Neural progenitor cell (in vitro differentiated cells): ENCODE measurements at regions not wholly inside any gene's neighbourhood (a gene's known extent, or its start where the extent isn't known, plus 50 kb on each side); places are given as distances from the start of the nearest gene placed in this dataset.

Experiments
- DNase-seq: peaks from one replicate; pipeline ENCODE4 v3.0.0-alpha.2; 2016; ENCODE audit warnings: low spot score
- H2AFZ ChIP-seq: fragments of 200-600 bp; sonication (generic); replicated peaks from 2 replicates; pipeline ENCODE4 v1.6.1; 2016; ENCODE audit warnings: antibody characterized with exemption
- H3F3A ChIP-seq: fragments of 200-600 bp; sonication (generic); 2 replicates; pipeline ENCODE4 v1.6.1; 2016; ENCODE audit warnings: antibody characterized with exemption, low read depth
- H3K27ac ChIP-seq: fragments of 200-600 bp; sonication (generic); 2 replicates; pipeline ENCODE4 v1.5.1; 2016; ENCODE audit warnings: mild to moderate bottlenecking
- H3K27me3 ChIP-seq: fragments of 200-600 bp; sonication (generic); 2 replicates; pipeline ENCODE4 v1.6.1; 2016; ENCODE audit warnings: mild to moderate bottlenecking, moderate library complexity
- H3K36me3 ChIP-seq: fragments of 200-600 bp; sonication (generic); 2 replicates; pipeline ENCODE4 v1.5.1; 2016
- H3K4me1 ChIP-seq: fragments of 200-600 bp; sonication (generic); 2 replicates; pipeline ENCODE4 v1.6.1; 2016; ENCODE audit warnings: mixed run types
- H3K4me2 ChIP-seq: fragments of 200-600 bp; sonication (generic); 2 replicates; pipeline ENCODE4 v1.6.1; 2016
- H3K4me3 ChIP-seq: fragments of 200-600 bp; sonication (generic); 2 replicates; pipeline ENCODE4 v1.5.1; 2016
- H3K79me2 ChIP-seq: fragments of 200-600 bp; sonication (generic); 2 replicates; pipeline ENCODE4 v1.6.1; 2016; ENCODE audit warnings: low read depth
- H3K9ac ChIP-seq: fragments of 200-600 bp; sonication (generic); 2 replicates; pipeline ENCODE4 v1.6.1; 2016
- H3K9me3 ChIP-seq: fragments of 200-600 bp; sonication (generic); 2 replicates; pipeline ENCODE4 v1.5.1; 2016; ENCODE audit warnings: low read depth
- H4K20me1 ChIP-seq: fragments of 200-600 bp; sonication (generic); 2 replicates; pipeline ENCODE4 v1.6.1; 2016; ENCODE audit warnings: low read depth
- H3K27ac Mint-ChIP-seq: 3 replicates; pipeline ENCODE4 v1.8.0; 2021; ENCODE audit warnings: mixed read lengths
- H3K27me3 Mint-ChIP-seq: 2 replicates; pipeline ENCODE4 v1.8.0; 2022; ENCODE audit warnings: low read depth, mild to moderate bottlenecking, inconsistent platforms, moderate library complexity, mixed read lengths; ENCODE audit not compliant: insufficient read depth
- H3K36me3 Mint-ChIP-seq: 3 replicates; pipeline ENCODE4 v1.8.0; 2021; ENCODE audit warnings: mixed read lengths
- H3K4me1 Mint-ChIP-seq: 3 replicates; pipeline ENCODE4 v1.8.0; 2021; ENCODE audit warnings: mixed read lengths
- H3K4me3 Mint-ChIP-seq: 3 replicates; pipeline ENCODE4 v1.8.0; 2021; ENCODE audit warnings: mild to moderate bottlenecking, moderate library complexity, mixed read lengths
- H3K9me3 Mint-ChIP-seq: 3 replicates; pipeline ENCODE4 v1.8.0; 2020; ENCODE audit warnings: mixed read lengths
- EZH2 ChIP-seq: fragments of 200-600 bp; sonication (generic); IDR thresholded peaks from 2 replicates; pipeline ENCODE4 v1.6.1; 2017; ENCODE audit warnings: antibody characterized with exemption, mild to moderate bottlenecking, moderate library complexity
- EZH2phosphoT487 ChIP-seq: fragments of 200-600 bp; sonication (generic); IDR thresholded peaks from 2 replicates; pipeline ENCODE4 v1.6.1; 2017; ENCODE audit warnings: antibody characterized with exemption
- TF ChIP-seq, protein P1 (sequence below): fragments of 200-600 bp; sonication (generic); IDR thresholded peaks from 2 replicates; pipeline ENCODE4 v1.5.1; 2017; ENCODE audit warnings: antibody characterized with exemption, mild to moderate bottlenecking

DNA sequence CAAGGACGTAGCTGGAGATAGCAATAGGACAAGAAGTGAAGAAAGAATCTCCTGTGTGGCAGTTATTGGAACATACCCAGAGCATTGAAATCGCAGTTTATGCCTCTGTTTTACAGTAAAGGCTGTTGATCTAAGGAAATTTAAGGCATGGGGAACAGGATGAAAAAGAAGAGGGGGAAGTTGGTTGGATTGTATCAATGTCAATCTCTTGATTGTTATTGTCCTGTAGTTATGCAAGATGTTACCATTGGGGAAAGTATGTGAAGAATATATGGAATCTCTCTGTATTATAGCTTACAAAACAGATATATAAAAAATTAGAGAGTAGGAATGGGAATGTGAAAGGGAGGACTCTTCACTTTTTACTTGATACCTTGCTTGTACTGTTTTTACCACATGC, 195.6 kb upstream of the NREP start:
- TF ChIP-seq, protein P1, sequence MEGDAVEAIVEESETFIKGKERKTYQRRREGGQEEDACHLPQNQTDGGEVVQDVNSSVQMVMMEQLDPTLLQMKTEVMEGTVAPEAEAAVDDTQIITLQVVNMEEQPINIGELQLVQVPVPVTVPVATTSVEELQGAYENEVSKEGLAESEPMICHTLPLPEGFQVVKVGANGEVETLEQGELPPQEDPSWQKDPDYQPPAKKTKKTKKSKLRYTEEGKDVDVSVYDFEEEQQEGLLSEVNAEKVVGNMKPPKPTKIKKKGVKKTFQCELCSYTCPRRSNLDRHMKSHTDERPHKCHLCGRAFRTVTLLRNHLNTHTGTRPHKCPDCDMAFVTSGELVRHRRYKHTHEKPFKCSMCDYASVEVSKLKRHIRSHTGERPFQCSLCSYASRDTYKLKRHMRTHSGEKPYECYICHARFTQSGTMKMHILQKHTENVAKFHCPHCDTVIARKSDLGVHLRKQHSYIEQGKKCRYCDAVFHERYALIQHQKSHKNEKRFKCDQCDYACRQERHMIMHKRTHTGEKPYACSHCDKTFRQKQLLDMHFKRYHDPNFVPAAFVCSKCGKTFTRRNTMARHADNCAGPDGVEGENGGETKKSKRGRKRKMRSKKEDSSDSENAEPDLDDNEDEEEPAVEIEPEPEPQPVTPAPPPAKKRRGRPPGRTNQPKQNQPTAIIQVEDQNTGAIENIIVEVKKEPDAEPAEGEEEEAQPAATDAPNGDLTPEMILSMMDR, result no peak
- TF ChIP-seq EZH2phosphoT487, result no peak
- no peak for TF ChIP-seq EZH2
- Histone ChIP-seq H3K4me2 (no peak overlapping the region), H3K9me3 (no peaks in the 10 kb centered on the region), H3F3A (no peaks in the 10 kb centered on the region), H2AFZ (no peak overlapping the region), H3K36me3 (no peaks in the 10 kb centered on the region), H3K4me3 (no peak overlapping the region), H3K4me1 (no peaks in the 10 kb centered on the region), H3K9ac (no peak overlapping the region), H3K27me3 (no peaks in the 10 kb centered on the region), H4K20me1 (no peaks in the 10 kb centered on the region), H3K27ac (no peak overlapping the region), H3K79me2 (no peaks in the 10 kb centered on the region)
- Mint-ChIP-seq H3K27ac (no peak overlapping the region), H3K36me3 (no peaks in the 10 kb centered on the region), H3K4me3 (no peak overlapping the region), H3K4me1 (no peaks in the 10 kb centered on the region), H3K27me3 (no peaks in the 10 kb centered on the region), H3K9me3 (no peaks in the 10 kb centered on the region)
- DNase-seq, result no peak

DNA sequence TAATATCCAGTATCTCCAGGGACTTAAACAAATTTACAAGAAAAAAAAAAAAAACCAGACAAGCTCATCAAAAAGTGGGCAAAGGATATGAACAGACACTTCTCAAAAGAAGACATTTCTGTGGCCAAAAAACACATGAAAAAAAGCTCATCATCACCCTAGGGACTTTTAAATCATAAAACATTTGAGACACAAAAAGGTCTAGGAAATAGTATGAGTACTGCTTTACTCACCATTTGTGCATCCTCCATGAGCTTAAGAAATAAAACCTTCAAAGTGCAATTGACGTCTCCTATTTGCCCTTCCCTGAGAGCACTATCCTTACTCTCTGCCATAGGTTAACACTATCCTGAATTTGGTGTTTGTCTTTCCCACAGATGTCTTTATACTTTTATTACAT, 193.7 kb upstream of the NREP start:
- Histone ChIP-seq H3K4me2 (no peak overlapping the region), H3K4me1 (peaks cover 8% of the 10 kb centered on the region), H3K79me2 (no peaks in the 10 kb centered on the region), H2AFZ (no peak overlapping the region), H3K4me3 (no peak overlapping the region), H3K36me3 (no peaks in the 10 kb centered on the region), H3K9me3 (no peaks in the 10 kb centered on the region), H4K20me1 (no peaks in the 10 kb centered on the region), H3K27me3 (no peaks in the 10 kb centered on the region), H3F3A (no peaks in the 10 kb centered on the region), H3K27ac (no peak overlapping the region), H3K9ac (no peak overlapping the region)
- TF ChIP-seq, protein P1, result no peak
- TF ChIP-seq EZH2 (no peak), EZH2phosphoT487 (no peak)
- DNase-seq, result no peak
- Mint-ChIP-seq H3K9me3 (no peaks in the 10 kb centered on the region), H3K36me3 (no peaks in the 10 kb centered on the region), H3K27ac (no peak overlapping the region), H3K4me1 (no peaks in the 10 kb centered on the region), H3K4me3 (no peak overlapping the region), H3K27me3 (no peaks in the 10 kb centered on the region)

DNA sequence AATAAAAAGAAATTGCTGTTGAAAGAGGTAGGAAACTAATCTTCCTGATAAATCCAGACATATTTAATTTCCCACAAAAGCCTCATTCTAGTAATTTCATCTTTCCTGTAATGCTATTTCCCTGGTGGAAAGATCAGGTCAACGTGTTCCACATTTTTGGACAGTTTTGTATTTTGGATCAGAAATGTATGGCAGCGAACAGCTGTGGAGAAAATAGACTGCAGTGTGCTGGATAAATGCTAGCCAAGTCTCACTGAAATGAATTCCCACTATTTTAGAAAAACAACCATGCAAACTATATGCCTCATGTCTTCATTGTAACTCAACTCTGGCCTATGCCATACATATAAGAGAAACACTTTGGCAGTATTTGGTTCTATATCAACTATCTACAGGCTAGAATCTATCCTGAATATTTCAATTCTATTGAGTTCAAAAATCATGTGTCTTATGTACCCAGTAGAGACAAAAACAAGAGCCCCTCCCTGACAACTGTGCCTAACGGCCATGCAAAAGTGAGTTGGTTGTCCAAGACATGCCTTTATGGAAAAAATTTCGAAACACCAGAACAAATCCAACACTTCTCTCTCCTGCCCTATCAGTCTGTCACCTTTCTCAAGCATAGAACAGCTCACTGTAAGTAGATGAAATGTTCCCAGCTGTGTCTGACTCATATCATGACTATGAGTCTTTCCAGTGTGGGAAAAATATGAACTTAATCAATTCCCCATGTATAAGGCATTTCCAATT, 191.3 kb upstream of the NREP start:
- Histone ChIP-seq H3K36me3 (no peaks in the 10 kb centered on the region), H3K4me3 (no peak overlapping the region), H4K20me1 (no peaks in the 10 kb centered on the region), H3K4me2 (no peak overlapping the region), H3F3A (no peaks in the 10 kb centered on the region), H3K9ac (no peak overlapping the region), H2AFZ (no peak overlapping the region), H3K27me3 (no peaks in the 10 kb centered on the region), H3K27ac (no peak overlapping the region), H3K9me3 (no peaks in the 10 kb centered on the region), H3K79me2 (no peaks in the 10 kb centered on the region), H3K4me1 (peaks cover 8% of the 10 kb centered on the region)
- Mint-ChIP-seq H3K4me1 (no peaks in the 10 kb centered on the region), H3K36me3 (no peaks in the 10 kb centered on the region), H3K4me3 (no peak overlapping the region), H3K27me3 (no peaks in the 10 kb centered on the region), H3K9me3 (no peaks in the 10 kb centered on the region), H3K27ac (no peak overlapping the region)
- no peak for DNase-seq
- TF ChIP-seq EZH2phosphoT487 (no peak), EZH2 (no peak)
- TF ChIP-seq, protein P1, result no peak
